ENCODE measurements at regions not wholly inside any gene's neighbourhood (a gene's known extent, or its start where the extent isn't known, plus 50 kb on each side); places are given as distances from the start of the nearest gene placed in this dataset.

DNA sequence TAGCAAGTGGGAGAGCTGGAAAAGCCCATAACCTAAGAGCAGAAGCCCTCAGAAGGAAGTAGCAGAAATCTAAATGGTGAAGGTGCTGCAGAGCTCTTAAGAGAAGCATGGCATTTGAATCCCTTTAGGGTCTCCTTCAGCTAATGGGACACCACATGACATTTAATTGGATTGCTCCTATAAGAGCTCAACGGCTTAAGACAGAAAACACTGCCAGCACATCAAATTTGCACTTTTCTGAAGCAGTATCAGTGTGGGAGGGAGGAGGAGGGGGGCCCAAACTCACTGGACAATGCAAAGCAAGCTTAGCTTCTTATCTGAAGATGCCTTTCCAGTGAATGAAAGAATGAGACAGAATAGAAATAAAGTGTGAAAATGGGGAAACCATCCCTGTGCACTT is 287.9 kb upstream of the MTNR1B start:
- H3K4me3 ChIP-seq = no peak overlapping the region
- no peak for TF ChIP-seq ZNF75A (CRISPR knock-in tag; IDR thresholded peaks at IDR 0.05)
- TF ChIP-seq CC2D1A (IDR thresholded peaks at IDR 0.05) = no peak
- TF ChIP-seq, protein P1, sequence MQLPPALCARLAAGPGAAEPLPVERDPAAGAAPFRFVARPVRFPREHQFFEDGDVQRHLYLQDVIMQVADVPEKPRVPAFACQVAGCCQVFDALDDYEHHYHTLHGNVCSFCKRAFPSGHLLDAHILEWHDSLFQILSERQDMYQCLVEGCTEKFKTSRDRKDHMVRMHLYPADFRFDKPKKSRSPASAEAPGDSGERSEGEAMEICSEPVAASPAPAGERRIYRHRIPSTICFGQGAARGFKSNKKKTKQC (CRISPR knock-in tag; IDR thresholded peaks at IDR 0.05) = no peak
- no peak for TF ChIP-seq SREBF2 (CRISPR knock-in tag; IDR thresholded peaks at IDR 0.05)
- TF ChIP-seq HMG20A (CRISPR knock-in tag; conservative IDR thresholded peaks at IDR 0.05) = no peak
- TF ChIP-seq STAT5A (IDR thresholded peaks at IDR 0.05; ENCODE audit: borderline replicate concordance, low read length) = no peak
- no peak for TF ChIP-seq NCOA2 (IDR thresholded peaks at IDR 0.05; ENCODE audit: partially characterized antibody in 2 of 2)
- no peak for TF ChIP-seq ZNF384 (IDR thresholded peaks at IDR 0.05; ENCODE audit: low read depth, low read length)
- no peak overlapping the region for H3K9ac ChIP-seq (ENCODE audit: insufficient read depth in 1 of 2, low read depth in 2 of 2, low read length in 2 of 2)
- intact Hi-C loops (cut with micrococcal nuclease) (no loop called here), in situ Hi-C loops (cut with MboI) (no loop called here)
- no peak overlapping the region for H3K4me2 ChIP-seq (ENCODE audit: insufficient read depth, low read length)
- ChIA-PET POLR2A (no interaction called here), CTCF (ENCODE audit: low intra/inter-chr PET ratio) (no interaction called here)
- H3K27ac ChIP-seq (ENCODE audit: extremely low read depth, low read depth, low read length) = no peak overlapping the region
- no peak overlapping the region for H2AFZ ChIP-seq (ENCODE audit: low read depth, low read length)
- DNase-seq (ENCODE audit: extremely low read depth in 1 of 4, low spot score in 3 of 4) = no peak
- H3K27me3 ChIP-seq (ENCODE audit: control insufficient read depth in 2 of 2, insufficient read depth in 2 of 2, low read length in 2 of 2) = no peaks in the 10 kb centered on the region
- no peaks in the 10 kb centered on the region for H3K9me1 ChIP-seq (ENCODE audit: control insufficient read depth, insufficient read depth, low read length)
- H3K79me2 ChIP-seq (ENCODE audit: control insufficient read depth, insufficient read depth, low read length) = no peaks in the 10 kb centered on the region
- ATAC-seq = no peak
- no peaks in the 10 kb centered on the region for H3K36me3 ChIP-seq (ENCODE audit: control insufficient read depth, insufficient read depth, low read length)
- no peaks in the 10 kb centered on the region for H4K20me1 ChIP-seq (replicated peaks; ENCODE audit: control insufficient read depth, insufficient read depth, low read length)
- no peaks in the 10 kb centered on the region for H3K9me3 ChIP-seq (replicated peaks; ENCODE audit: control insufficient read depth, insufficient read depth, low read depth, low read length)
- WGBS (ENCODE audit: insufficient coverage, low coverage, missing lambda C conversion rate) = 0% methylated on average over 1 of the region's 1 CpG
- no peaks in the 10 kb centered on the region for H3K4me1 ChIP-seq (replicated peaks in 1 of 2; ENCODE audit: control insufficient read depth in 2 of 2, insufficient read depth in 2 of 2, low read length in 2 of 2)
- no TSS peak for BruUV-seq (replicated peaks)
- FAIRE-seq = no peak

DNA sequence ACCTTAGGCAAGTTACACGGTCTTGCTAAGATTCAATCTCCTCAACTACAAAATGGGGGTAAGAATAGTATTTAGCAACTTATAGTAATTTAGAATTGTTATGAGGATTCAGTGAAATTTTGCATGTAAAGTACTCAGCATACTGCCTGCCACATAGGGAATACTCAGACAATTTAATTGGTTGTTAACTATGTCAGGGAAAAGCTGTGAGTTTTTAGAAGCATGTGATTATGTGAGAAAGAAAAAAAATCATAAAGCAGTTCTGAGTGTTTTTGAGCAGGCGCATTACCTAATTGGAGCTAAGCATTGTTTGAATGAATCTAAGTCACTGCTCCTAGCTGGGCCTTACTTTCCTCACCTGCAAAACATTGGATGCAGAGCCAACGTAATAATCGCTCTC is 287.3 kb upstream of the MTNR1B start:
- H3K9ac ChIP-seq (ENCODE audit: insufficient read depth in 1 of 2, low read depth in 2 of 2, low read length in 2 of 2) = no peak overlapping the region
- CTCF ChIA-PET (ENCODE audit: low intra/inter-chr PET ratio) = no interaction called here
- FAIRE-seq (no peak), ATAC-seq (no peak), DNase-seq (ENCODE audit: extremely low read depth in 1 of 4, low spot score in 3 of 4) (no peak)
- H3K4me2 ChIP-seq (ENCODE audit: insufficient read depth, low read length) = no peak overlapping the region
- intact Hi-C loops (cut with micrococcal nuclease) (no loop called here), in situ Hi-C loops (cut with MboI) (no loop called here)
- no peaks in the 10 kb centered on the region for H3K79me2 ChIP-seq (ENCODE audit: control insufficient read depth, insufficient read depth, low read length)
- H4K20me1 ChIP-seq (replicated peaks; ENCODE audit: control insufficient read depth, insufficient read depth, low read length) = no peaks in the 10 kb centered on the region
- no peak overlapping the region for H2AFZ ChIP-seq (ENCODE audit: low read depth, low read length)
- no TSS peak for BruUV-seq (replicated peaks)
- no peaks in the 10 kb centered on the region for H3K36me3 ChIP-seq (ENCODE audit: control insufficient read depth, insufficient read depth, low read length)
- H3K9me3 ChIP-seq (replicated peaks; ENCODE audit: control insufficient read depth, insufficient read depth, low read depth, low read length) = no peaks in the 10 kb centered on the region
- no peak overlapping the region for H3K4me3 ChIP-seq
- H3K27me3 ChIP-seq (ENCODE audit: control insufficient read depth in 2 of 2, insufficient read depth in 2 of 2, low read length in 2 of 2) = no peaks in the 10 kb centered on the region
- POLR2A ChIA-PET = no interaction called here
- no peaks in the 10 kb centered on the region for H3K4me1 ChIP-seq (replicated peaks in 1 of 2; ENCODE audit: control insufficient read depth in 2 of 2, insufficient read depth in 2 of 2, low read length in 2 of 2)
- H3K27ac ChIP-seq (ENCODE audit: extremely low read depth, low read depth, low read length) = no peak overlapping the region
- no peaks in the 10 kb centered on the region for H3K9me1 ChIP-seq (ENCODE audit: control insufficient read depth, insufficient read depth, low read length)
- 0% methylated on average over 4 of the region's 4 CpGs for WGBS (ENCODE audit: insufficient coverage, low coverage, missing lambda C conversion rate)
- TF ChIP-seq NFE2L1 (tag; IDR thresholded peaks at IDR 0.05; ENCODE audit: borderline replicate concordance, low read depth) (no peak), ZNF384 (IDR thresholded peaks at IDR 0.05; ENCODE audit: low read depth, low read length) (no peak), HIVEP1 (CRISPR knock-in tag; IDR thresholded peaks at IDR 0.05) (no peak), POLR2A (conservative IDR thresholded peaks at IDR 0.05) (no peak)
- TF ChIP-seq, protein P2, sequence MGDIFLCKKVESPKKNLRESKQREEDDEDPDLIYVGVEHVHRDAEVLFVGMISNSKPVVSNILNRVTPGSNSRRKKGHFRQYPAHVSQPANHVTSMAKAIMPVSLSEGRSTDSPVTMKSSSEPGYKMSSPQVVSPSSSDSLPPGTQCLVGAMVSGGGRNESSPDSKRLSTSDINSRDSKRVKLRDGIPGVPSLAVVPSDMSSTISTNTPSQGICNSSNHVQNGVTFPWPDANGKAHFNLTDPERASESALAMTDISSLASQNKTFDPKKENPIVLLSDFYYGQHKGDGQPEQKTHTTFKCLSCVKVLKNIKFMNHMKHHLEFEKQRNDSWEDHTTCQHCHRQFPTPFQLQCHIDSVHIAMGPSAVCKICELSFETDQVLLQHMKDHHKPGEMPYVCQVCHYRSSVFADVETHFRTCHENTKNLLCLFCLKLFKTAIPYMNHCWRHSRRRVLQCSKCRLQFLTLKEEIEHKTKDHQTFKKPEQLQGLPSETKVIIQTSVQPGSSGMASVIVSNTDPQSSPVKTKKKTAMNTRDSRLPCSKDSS (IDR thresholded peaks at IDR 0.05; ENCODE audit: low read depth, partially characterized antibody) = no peak
- TF ChIP-seq, protein P3, sequence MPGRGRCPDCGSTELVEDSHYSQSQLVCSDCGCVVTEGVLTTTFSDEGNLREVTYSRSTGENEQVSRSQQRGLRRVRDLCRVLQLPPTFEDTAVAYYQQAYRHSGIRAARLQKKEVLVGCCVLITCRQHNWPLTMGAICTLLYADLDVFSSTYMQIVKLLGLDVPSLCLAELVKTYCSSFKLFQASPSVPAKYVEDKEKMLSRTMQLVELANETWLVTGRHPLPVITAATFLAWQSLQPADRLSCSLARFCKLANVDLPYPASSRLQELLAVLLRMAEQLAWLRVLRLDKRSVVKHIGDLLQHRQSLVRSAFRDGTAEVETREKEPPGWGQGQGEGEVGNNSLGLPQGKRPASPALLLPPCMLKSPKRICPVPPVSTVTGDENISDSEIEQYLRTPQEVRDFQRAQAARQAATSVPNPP (IDR thresholded peaks at IDR 0.05; ENCODE audit: borderline replicate concordance, insufficient read depth, insufficient read length) = no peak

Data from K562 (cell line).